GM12864 (cell line): ENCODE measurements at regions not wholly inside any gene's neighbourhood (a gene's known extent, or its start where the extent isn't known, plus 50 kb on each side); places are given as distances from the start of the nearest gene placed in this dataset.

Experiments used
- DNase-seq: peaks from one replicate; pipeline ENCODE4 v3.0.0-alpha.2; 2011; ENCODE audit warnings: low read depth
- H3K4me3 ChIP-seq: 2 replicates; pipeline ENCODE4 v1.5.1; 2011; ENCODE audit warnings: mild to moderate bottlenecking, low read depth, low read length, control low read depth
- TF ChIP-seq, protein P1 (sequence below): IDR thresholded peaks from 2 replicates; pipeline ENCODE4 v1.5.1; 2011; ENCODE audit warnings: low read depth, mild to moderate bottlenecking, moderate library complexity, low read length, control low read depth, inconsistent platforms; ENCODE audit errors: missing control alignments

DNA sequence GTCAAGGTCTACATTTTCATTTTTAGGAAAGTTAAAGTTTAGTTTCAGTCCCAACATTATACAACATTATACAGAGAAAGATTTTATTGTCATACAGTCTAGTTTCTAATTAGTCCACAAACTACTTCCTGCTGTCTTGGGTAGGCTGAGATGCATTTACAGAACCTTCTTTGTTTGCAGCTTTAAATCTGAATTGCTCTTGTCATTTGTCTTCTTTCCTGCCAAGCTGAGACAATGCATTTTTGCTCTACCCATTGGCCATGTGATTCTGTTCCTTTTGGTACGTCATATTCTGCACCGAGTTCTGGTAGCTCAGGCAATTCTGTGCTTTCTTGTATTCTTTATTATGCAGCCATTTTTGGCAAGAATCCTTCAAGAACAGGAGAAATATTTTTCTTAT, 228.5 kb downstream of the ATP23 start:
- DNase-seq, result no peak
- TF ChIP-seq, protein P1, sequence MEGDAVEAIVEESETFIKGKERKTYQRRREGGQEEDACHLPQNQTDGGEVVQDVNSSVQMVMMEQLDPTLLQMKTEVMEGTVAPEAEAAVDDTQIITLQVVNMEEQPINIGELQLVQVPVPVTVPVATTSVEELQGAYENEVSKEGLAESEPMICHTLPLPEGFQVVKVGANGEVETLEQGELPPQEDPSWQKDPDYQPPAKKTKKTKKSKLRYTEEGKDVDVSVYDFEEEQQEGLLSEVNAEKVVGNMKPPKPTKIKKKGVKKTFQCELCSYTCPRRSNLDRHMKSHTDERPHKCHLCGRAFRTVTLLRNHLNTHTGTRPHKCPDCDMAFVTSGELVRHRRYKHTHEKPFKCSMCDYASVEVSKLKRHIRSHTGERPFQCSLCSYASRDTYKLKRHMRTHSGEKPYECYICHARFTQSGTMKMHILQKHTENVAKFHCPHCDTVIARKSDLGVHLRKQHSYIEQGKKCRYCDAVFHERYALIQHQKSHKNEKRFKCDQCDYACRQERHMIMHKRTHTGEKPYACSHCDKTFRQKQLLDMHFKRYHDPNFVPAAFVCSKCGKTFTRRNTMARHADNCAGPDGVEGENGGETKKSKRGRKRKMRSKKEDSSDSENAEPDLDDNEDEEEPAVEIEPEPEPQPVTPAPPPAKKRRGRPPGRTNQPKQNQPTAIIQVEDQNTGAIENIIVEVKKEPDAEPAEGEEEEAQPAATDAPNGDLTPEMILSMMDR, result no peak
- no peak overlapping the region for H3K4me3 ChIP-seq

DNA sequence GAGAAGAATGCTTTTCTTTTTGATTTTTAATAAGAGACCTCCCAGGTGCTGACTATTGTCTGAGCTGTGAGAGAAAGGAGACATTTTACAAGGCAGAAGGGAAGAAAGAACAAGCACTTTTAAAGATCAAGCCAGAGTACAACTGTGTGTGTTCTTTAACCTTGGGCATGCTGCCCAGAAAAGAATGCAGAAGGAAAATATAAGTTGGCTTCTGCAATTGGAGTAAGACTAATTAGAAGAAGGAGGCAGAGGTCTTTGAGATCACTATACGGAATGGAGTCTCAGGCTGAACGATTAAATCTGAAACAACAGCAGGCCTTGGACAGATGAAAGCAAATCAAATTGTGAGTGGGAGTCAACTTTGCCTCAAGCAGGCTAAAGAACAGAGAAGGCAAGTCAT, 230.5 kb downstream of the ATP23 start:
- H3K4me3 ChIP-seq, result no peak overlapping the region
- DNase-seq, result no peak
- TF ChIP-seq, protein P1, result no peak

GRCh38 chr12:58172433-58173073, 231.2 kb downstream of the ATP23 start:
- no peak overlapping the region for H3K4me3 ChIP-seq
- TF ChIP-seq, protein P1, result no peak
- no peak for DNase-seq

- TF ChIP-seq, protein P1, result no peak
Observed at GRCh38 chr12:58174316-58174715, 232.9 kb downstream of the ATP23 start.

GRCh38 chr12:58176296-58176869, 235.0 kb downstream of the ATP23 start:
- H3K4me3 ChIP-seq, result no peak overlapping the region
- TF ChIP-seq, protein P1, result peak; percentile 80
- no peak for DNase-seq

More at GRCh38 chr12:58174316-58174715, 232.9 kb downstream of the ATP23 start:
- no peak for DNase-seq
- no peak overlapping the region for H3K4me3 ChIP-seq

- DNase-seq, result no peak
- no peak overlapping the region for H3K4me3 ChIP-seq
- TF ChIP-seq, protein P1, result no peak
Observed at GRCh38 chr12:58177366-58177765, 236.0 kb downstream of the ATP23 start.

GRCh38 chr12:58184212-58184611, 242.8 kb downstream of the ATP23 start:
- no peak overlapping the region for H3K4me3 ChIP-seq
- no peak for DNase-seq
- TF ChIP-seq, protein P1, result no peak
